GM23338 (cell line): ENCODE measurements at regions not wholly inside any gene's neighbourhood (a gene's known extent, or its start where the extent isn't known, plus 50 kb on each side); places are given as distances from the start of the nearest gene placed in this dataset.

ENCODE experiments used
- ATAC-seq: fragments of 200-7000 bp; cut with Tn5 transposase; 3 replicates; pipeline ENCODE4 v1.9.1; 2020
- DNase-seq: peaks from one replicate; pipeline ENCODE4 v3.0.0-alpha.2; 2015; ENCODE audit warnings: low spot score
- H2AFZ ChIP-seq: fragments of 200-600 bp; sonication (generic); 2 replicates; pipeline ENCODE4 v1.8.0; 2016; ENCODE audit warnings: antibody characterized with exemption, mild to moderate bottlenecking, moderate library complexity
- H3F3A ChIP-seq: fragments of 200-600 bp; sonication (generic); replicated peaks from 2 replicates; pipeline ENCODE4 v1.8.0; 2017; ENCODE audit warnings: antibody characterized with exemption, mixed run types, low read depth
- H3K27ac ChIP-seq: fragments of 200-600 bp; sonication (generic); 2 replicates; pipeline ENCODE4 v1.6.1; 2016; ENCODE audit warnings: low read depth
- H3K27me3 ChIP-seq: fragments of 200-600 bp; sonication (generic); 2 replicates; pipeline ENCODE4 v1.8.0; 2016; ENCODE audit warnings: mild to moderate bottlenecking, mixed run types, moderate library complexity; ENCODE audit not compliant: insufficient read depth
- H3K36me3 ChIP-seq: fragments of 200-600 bp; sonication (generic); 2 replicates; pipeline ENCODE4 v1.8.0; 2016; ENCODE audit warnings: mild to moderate bottlenecking; ENCODE audit not compliant: insufficient read depth
- H3K4me1 ChIP-seq: fragments of 200-600 bp; sonication (generic); 2 replicates; pipeline ENCODE4 v1.8.0; 2016; ENCODE audit warnings: mild to moderate bottlenecking, moderate library complexity; ENCODE audit not compliant: insufficient read depth
- H3K4me2 ChIP-seq: fragments of 200-600 bp; sonication (generic); 2 replicates; pipeline ENCODE4 v1.7.1; 2017; ENCODE audit warnings: mixed run types
- H3K4me3 ChIP-seq: fragments of 200-600 bp; sonication (generic); 2 replicates; pipeline ENCODE4 v1.6.1; 2016; ENCODE audit warnings: mixed run types
- H3K79me2 ChIP-seq: fragments of 200-600 bp; sonication (generic); replicated peaks from 2 replicates; pipeline ENCODE4 v1.8.0; 2017; ENCODE audit warnings: mild to moderate bottlenecking; ENCODE audit not compliant: insufficient read depth
- H3K9me2 ChIP-seq: fragments of 200-600 bp; sonication (generic); 2 replicates; pipeline ENCODE4 v1.8.0; 2017; ENCODE audit not compliant: insufficient read depth
- H4K20me1 ChIP-seq: fragments of 200-600 bp; sonication (generic); replicated peaks from 2 replicates; pipeline ENCODE4 v1.8.0; 2017; ENCODE audit warnings: mild to moderate bottlenecking; ENCODE audit not compliant: insufficient read depth
- H3K27ac Mint-ChIP-seq: 2 replicates; pipeline ENCODE4 v1.8.0; 2020; ENCODE audit warnings: inconsistent platforms, mild to moderate bottlenecking, moderate library complexity, mixed read lengths
- H3K27me3 Mint-ChIP-seq: 3 replicates; pipeline ENCODE4 v1.8.0; 2022; ENCODE audit warnings: low read depth, mild to moderate bottlenecking, moderate library complexity, mixed read lengths, inconsistent platforms; ENCODE audit not compliant: insufficient read depth, poor library complexity
- H3K36me3 Mint-ChIP-seq: 3 replicates; pipeline ENCODE4 v1.8.0; 2021; ENCODE audit warnings: low read depth, mild to moderate bottlenecking, inconsistent platforms, moderate library complexity, mixed read lengths
- H3K4me1 Mint-ChIP-seq: 3 replicates; pipeline ENCODE4 v1.8.0; 2020; ENCODE audit warnings: mild to moderate bottlenecking, inconsistent platforms, mixed read lengths
- H3K4me3 Mint-ChIP-seq: 3 replicates; pipeline ENCODE4 v1.8.0; 2021; ENCODE audit warnings: moderate library complexity, mild to moderate bottlenecking, inconsistent platforms, mixed read lengths
- H3K9me3 Mint-ChIP-seq: 3 replicates; pipeline ENCODE4 v1.8.0; 2020; ENCODE audit warnings: moderate library complexity, mild to moderate bottlenecking, inconsistent platforms, mixed read lengths
- CREB1 ChIP-seq: fragments of 250-450 bp; sonication (Bioruptor Pico); IDR thresholded peaks from 2 replicates; pipeline ENCODE4 v1.5.0; 2020; ENCODE audit warnings: low read depth, mild to moderate bottlenecking, moderate library complexity
- EZH2 ChIP-seq: fragments of 200-600 bp; sonication (generic); IDR thresholded peaks from one replicate; pipeline ENCODE4 v1.8.0; 2017; ENCODE audit warnings: antibody characterized with exemption, mild to moderate bottlenecking, low read depth; ENCODE audit not compliant: unreplicated experiment
- EZH2phosphoT487 ChIP-seq: fragments of 200-600 bp; sonication (generic); IDR thresholded peaks from one replicate; pipeline ENCODE4 v1.8.1; 2018; ENCODE audit warnings: antibody characterized with exemption; ENCODE audit not compliant: unreplicated experiment
- JUNB ChIP-seq: IDR thresholded peaks from one replicate; pipeline ENCODE4 v1.6.1; 2016; ENCODE audit warnings: antibody characterized with exemption; ENCODE audit not compliant: unreplicated experiment
- NANOG ChIP-seq: IDR thresholded peaks from 2 replicates; pipeline ENCODE4 v1.6.1; 2016; ENCODE audit warnings: antibody characterized with exemption, borderline replicate concordance
- POLR2AphosphoS5 ChIP-seq: IDR thresholded peaks from 2 replicates; pipeline ENCODE4 v1.6.1; 2016; ENCODE audit warnings: antibody characterized with exemption, low read depth
- STAT1 ChIP-seq: IDR thresholded peaks from one replicate; pipeline ENCODE4 v1.6.1; 2016; ENCODE audit warnings: antibody characterized with exemption; ENCODE audit not compliant: unreplicated experiment
- ZNF114 ChIP-seq: fragments of 250-450 bp; sonication (Bioruptor Pico); IDR thresholded peaks from 2 replicates; pipeline ENCODE4 v1.5.0; 2020; ENCODE audit warnings: mild to moderate bottlenecking, moderate library complexity
- ZNF331 ChIP-seq: fragments of 250-450 bp; sonication (Bioruptor Pico); IDR thresholded peaks from 2 replicates; pipeline ENCODE4 v1.5.0; 2020; ENCODE audit warnings: low read depth, mild to moderate bottlenecking, moderate library complexity
- TF ChIP-seq, protein P1 (sequence below), 2 experiments: fragments of 200-600 bp in 1 of 2; sonication (generic) in 1 of 2; conservative IDR thresholded peaks; 2 replicates each; pipeline versions ENCODE4 v1.5.1 to v1.6.1; 2016 to 2017; ENCODE audit warnings: antibody characterized with exemption in 2 of 2, low read depth in 2 of 2, mild to moderate bottlenecking in 2 of 2, moderate library complexity in 1 of 2
- TF ChIP-seq, protein P2 (sequence below): IDR thresholded peaks from one replicate; pipeline ENCODE4 v1.6.1; 2018; ENCODE audit warnings: antibody characterized with exemption; ENCODE audit not compliant: unreplicated experiment
- TF ChIP-seq, protein P3 (sequence below): fragments of 250-450 bp; sonication (Bioruptor Pico); IDR thresholded peaks from 2 replicates; pipeline ENCODE4 v1.5.0; 2020; ENCODE audit warnings: mild to moderate bottlenecking, moderate library complexity
- TF ChIP-seq, protein P4 (sequence below): IDR thresholded peaks from 2 replicates; pipeline ENCODE4 v1.6.1; 2016; ENCODE audit warnings: antibody characterized with exemption

DNA sequence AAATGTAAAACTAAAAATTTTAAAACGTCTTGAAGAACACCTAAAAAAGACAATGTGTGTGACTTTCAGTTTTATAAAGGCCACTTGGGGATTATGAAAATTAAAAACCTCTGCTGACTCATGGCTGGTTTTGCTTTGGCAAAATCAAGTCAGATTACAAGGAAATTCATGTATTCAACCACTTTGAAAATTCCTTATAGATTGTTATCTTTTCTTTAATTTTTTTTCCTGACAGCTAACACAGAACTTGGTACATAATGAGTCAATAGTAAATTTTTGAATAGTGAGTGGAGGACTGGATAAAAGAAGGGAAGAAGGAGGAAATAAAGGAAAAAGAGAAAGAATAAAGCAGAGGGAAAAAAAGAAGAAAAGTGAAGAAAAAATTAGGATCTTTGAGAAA, 1774.7 kb upstream of the ACO1 start:
- H3K27me3 ChIP-seq, result no peaks in the 10 kb centered on the region
- H3K36me3 ChIP-seq, result no peaks in the 10 kb centered on the region
- no peaks in the 10 kb centered on the region for H3K79me2 ChIP-seq
- H3K4me1 ChIP-seq, result no peaks in the 10 kb centered on the region
- 0 out of 3 replicates have a peak, but pooled peaks cover 3% of the 10 kb centered on the region for H3K36me3 Mint-ChIP-seq
- H3K27ac Mint-ChIP-seq, result no peak overlapping the region
- H3K4me3 Mint-ChIP-seq, result no peak overlapping the region
- TF ChIP-seq ZNF114 (CRISPR knock-in tag), result no peak
- TF ChIP-seq, protein P1, sequence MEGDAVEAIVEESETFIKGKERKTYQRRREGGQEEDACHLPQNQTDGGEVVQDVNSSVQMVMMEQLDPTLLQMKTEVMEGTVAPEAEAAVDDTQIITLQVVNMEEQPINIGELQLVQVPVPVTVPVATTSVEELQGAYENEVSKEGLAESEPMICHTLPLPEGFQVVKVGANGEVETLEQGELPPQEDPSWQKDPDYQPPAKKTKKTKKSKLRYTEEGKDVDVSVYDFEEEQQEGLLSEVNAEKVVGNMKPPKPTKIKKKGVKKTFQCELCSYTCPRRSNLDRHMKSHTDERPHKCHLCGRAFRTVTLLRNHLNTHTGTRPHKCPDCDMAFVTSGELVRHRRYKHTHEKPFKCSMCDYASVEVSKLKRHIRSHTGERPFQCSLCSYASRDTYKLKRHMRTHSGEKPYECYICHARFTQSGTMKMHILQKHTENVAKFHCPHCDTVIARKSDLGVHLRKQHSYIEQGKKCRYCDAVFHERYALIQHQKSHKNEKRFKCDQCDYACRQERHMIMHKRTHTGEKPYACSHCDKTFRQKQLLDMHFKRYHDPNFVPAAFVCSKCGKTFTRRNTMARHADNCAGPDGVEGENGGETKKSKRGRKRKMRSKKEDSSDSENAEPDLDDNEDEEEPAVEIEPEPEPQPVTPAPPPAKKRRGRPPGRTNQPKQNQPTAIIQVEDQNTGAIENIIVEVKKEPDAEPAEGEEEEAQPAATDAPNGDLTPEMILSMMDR (conservative IDR thresholded peaks at IDR 0.05; ENCODE audit: low read depth in 2 of 2), result no peak
- TF ChIP-seq EZH2phosphoT487, result no peak
- TF ChIP-seq STAT1, result no peak
- TF ChIP-seq CREB1 (CRISPR knock-in tag), result no peak
- TF ChIP-seq, protein P2, sequence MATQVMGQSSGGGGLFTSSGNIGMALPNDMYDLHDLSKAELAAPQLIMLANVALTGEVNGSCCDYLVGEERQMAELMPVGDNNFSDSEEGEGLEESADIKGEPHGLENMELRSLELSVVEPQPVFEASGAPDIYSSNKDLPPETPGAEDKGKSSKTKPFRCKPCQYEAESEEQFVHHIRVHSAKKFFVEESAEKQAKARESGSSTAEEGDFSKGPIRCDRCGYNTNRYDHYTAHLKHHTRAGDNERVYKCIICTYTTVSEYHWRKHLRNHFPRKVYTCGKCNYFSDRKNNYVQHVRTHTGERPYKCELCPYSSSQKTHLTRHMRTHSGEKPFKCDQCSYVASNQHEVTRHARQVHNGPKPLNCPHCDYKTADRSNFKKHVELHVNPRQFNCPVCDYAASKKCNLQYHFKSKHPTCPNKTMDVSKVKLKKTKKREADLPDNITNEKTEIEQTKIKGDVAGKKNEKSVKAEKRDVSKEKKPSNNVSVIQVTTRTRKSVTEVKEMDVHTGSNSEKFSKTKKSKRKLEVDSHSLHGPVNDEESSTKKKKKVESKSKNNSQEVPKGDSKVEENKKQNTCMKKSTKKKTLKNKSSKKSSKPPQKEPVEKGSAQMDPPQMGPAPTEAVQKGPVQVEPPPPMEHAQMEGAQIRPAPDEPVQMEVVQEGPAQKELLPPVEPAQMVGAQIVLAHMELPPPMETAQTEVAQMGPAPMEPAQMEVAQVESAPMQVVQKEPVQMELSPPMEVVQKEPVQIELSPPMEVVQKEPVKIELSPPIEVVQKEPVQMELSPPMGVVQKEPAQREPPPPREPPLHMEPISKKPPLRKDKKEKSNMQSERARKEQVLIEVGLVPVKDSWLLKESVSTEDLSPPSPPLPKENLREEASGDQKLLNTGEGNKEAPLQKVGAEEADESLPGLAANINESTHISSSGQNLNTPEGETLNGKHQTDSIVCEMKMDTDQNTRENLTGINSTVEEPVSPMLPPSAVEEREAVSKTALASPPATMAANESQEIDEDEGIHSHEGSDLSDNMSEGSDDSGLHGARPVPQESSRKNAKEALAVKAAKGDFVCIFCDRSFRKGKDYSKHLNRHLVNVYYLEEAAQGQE, result no peak
- TF ChIP-seq EZH2, result no peak
- TF ChIP-seq NANOG, result no peak
- TF ChIP-seq, protein P3, sequence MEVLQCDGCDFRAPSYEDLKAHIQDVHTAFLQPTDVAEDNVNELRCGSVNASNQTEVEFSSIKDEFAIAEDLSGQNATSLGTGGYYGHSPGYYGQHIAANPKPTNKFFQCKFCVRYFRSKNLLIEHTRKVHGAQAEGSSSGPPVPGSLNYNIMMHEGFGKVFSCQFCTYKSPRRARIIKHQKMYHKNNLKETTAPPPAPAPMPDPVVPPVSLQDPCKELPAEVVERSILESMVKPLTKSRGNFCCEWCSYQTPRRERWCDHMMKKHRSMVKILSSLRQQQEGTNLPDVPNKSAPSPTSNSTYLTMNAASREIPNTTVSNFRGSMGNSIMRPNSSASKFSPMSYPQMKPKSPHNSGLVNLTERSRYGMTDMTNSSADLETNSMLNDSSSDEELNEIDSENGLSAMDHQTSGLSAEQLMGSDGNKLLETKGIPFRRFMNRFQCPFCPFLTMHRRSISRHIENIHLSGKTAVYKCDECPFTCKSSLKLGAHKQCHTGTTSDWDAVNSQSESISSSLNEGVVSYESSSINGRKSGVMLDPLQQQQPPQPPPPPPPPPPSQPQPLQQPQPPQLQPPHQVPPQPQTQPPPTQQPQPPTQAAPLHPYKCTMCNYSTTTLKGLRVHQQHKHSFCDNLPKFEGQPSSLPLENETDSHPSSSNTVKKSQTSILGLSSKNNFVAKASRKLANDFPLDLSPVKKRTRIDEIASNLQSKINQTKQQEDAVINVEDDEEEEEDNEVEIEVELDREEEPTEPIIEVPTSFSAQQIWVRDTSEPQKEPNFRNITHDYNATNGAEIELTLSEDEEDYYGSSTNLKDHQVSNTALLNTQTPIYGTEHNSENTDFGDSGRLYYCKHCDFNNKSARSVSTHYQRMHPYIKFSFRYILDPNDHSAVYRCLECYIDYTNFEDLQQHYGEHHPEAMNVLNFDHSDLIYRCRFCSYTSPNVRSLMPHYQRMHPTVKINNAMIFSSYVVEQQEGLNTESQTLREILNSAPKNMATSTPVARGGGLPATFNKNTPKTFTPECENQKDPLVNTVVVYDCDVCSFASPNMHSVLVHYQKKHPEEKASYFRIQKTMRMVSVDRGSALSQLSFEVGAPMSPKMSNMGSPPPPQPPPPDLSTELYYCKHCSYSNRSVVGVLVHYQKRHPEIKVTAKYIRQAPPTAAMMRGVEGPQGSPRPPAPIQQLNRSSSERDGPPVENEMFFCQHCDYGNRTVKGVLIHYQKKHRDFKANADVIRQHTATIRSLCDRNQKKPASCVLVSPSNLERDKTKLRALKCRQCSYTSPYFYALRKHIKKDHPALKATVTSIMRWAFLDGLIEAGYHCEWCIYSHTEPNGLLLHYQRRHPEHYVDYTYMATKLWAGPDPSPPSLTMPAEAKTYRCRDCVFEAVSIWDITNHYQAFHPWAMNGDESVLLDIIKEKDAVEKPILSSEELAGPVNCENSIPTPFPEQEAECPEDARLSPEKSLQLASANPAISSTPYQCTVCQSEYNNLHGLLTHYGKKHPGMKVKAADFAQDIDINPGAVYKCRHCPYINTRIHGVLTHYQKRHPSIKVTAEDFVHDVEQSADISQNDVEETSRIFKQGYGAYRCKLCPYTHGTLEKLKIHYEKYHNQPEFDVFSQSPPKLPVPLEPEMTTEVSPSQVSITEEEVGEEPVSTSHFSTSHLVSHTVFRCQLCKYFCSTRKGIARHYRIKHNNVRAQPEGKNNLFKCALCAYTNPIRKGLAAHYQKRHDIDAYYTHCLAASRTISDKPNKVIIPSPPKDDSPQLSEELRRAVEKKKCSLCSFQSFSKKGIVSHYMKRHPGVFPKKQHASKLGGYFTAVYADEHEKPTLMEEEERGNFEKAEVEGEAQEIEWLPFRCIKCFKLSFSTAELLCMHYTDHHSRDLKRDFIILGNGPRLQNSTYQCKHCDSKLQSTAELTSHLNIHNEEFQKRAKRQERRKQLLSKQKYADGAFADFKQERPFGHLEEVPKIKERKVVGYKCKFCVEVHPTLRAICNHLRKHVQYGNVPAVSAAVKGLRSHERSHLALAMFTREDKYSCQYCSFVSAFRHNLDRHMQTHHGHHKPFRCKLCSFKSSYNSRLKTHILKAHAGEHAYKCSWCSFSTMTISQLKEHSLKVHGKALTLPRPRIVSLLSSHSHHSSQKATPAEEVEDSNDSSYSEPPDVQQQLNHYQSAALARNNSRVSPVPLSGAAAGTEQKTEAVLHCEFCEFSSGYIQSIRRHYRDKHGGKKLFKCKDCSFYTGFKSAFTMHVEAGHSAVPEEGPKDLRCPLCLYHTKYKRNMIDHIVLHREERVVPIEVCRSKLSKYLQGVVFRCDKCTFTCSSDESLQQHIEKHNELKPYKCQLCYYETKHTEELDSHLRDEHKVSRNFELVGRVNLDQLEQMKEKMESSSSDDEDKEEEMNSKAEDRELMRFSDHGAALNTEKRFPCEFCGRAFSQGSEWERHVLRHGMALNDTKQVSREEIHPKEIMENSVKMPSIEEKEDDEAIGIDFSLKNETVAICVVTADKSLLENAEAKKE (CRISPR knock-in tag), result no peak
- TF ChIP-seq ZNF331 (CRISPR knock-in tag), result no peak
- TF ChIP-seq, protein P4, sequence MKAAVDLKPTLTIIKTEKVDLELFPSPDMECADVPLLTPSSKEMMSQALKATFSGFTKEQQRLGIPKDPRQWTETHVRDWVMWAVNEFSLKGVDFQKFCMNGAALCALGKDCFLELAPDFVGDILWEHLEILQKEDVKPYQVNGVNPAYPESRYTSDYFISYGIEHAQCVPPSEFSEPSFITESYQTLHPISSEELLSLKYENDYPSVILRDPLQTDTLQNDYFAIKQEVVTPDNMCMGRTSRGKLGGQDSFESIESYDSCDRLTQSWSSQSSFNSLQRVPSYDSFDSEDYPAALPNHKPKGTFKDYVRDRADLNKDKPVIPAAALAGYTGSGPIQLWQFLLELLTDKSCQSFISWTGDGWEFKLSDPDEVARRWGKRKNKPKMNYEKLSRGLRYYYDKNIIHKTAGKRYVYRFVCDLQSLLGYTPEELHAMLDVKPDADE, result no peak
- TF ChIP-seq POLR2AphosphoS5, result no peak
- no peak for TF ChIP-seq JUNB
- no peak overlapping the region for H3K27ac ChIP-seq
- no peaks in the 10 kb centered on the region for H3K27me3 Mint-ChIP-seq
- no peaks in the 10 kb centered on the region for H3K4me1 Mint-ChIP-seq
- no peak overlapping the region for H3K4me3 ChIP-seq
- no peaks in the 10 kb centered on the region for H3F3A ChIP-seq
- ATAC-seq, result no peak
- no peaks in the 10 kb centered on the region for H4K20me1 ChIP-seq
- H3K9me3 Mint-ChIP-seq, result no peaks in the 10 kb centered on the region; the same call in 2 of the 3 replicates
- no peak overlapping the region for H2AFZ ChIP-seq
- H3K4me2 ChIP-seq, result no peak overlapping the region
- H3K9me2 ChIP-seq, result no peaks in the 10 kb centered on the region; the same call in 1 of the 2 replicates
- no peak for DNase-seq
